Endometrial microvascular endothelial cells (primary cell): ENCODE measurements at regions not wholly inside any gene's neighbourhood (a gene's known extent, or its start where the extent isn't known, plus 50 kb on each side); places are given as distances from the start of the nearest gene placed in this dataset.

Experiments
- in situ Hi-C: cut with HindIII; loops from 2 replicates; pipeline ENCODE4 v1.10.0; 2017; ENCODE audit warnings: low sequenced_read_pairs, low pct_unique_long_range_greater_than_20kb; ENCODE audit errors: inconsistent ontology term

DNA sequence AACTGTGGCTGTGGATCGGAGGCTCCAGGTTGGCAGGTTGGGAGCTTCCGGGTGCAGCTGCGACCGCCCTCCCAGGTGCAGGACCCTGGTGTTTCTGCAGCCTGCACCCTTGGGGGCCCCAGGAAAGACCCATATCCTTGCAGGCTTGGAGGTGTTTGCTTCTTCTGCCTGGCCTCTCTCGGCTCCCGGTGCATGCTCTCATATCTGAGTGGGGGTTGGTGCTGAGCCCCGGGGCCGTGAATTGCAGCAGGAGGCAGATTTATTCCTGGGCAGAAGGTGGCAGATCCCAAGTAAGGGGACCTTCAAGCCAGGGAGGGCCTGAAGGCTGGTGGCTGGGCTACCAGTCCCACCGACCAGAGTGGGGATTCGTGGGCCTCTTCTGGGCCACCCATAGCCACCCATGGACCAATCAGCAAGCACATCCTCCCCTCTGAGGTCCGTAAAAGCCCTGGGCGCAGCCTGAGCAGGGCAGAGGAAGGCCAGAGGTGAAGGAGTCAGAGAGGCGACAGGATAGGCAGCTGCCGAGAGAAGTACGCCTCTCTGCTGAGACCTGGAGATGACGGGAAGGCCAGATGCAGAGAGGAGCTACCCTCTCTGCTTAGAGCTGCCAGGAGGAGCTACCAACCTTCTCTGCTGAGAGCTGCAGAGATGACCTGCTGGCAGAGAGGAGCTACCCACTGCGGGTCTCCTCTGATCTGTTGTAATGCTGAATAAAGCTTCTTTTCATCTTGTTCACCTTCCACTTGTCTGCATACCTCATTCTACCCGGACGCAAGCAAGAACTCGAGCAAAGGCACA is 1279.0 kb upstream of the LRRTM1 start:
- in situ Hi-C loops: no loop called here

DNA sequence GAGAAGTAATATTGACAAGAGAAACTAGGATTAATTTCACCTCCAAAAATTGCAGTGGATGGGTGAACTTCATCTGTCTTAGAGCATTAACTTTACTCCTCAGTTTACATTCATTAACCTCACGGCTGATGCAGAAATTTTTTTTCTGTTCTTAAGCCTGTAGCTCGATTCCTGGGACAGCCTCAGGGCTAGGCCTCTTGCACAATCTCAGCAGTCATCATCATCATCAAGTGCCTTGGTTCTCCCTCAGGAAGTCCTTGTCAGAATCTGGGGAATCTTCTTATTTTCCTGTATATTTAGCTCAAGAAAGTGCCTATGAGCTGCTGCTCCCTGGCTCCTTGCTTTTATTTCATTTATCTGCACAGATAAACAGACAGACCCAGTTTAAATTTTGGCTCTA is 1272.2 kb upstream of the LRRTM1 start:
- in situ Hi-C loops: no loop called here

DNA sequence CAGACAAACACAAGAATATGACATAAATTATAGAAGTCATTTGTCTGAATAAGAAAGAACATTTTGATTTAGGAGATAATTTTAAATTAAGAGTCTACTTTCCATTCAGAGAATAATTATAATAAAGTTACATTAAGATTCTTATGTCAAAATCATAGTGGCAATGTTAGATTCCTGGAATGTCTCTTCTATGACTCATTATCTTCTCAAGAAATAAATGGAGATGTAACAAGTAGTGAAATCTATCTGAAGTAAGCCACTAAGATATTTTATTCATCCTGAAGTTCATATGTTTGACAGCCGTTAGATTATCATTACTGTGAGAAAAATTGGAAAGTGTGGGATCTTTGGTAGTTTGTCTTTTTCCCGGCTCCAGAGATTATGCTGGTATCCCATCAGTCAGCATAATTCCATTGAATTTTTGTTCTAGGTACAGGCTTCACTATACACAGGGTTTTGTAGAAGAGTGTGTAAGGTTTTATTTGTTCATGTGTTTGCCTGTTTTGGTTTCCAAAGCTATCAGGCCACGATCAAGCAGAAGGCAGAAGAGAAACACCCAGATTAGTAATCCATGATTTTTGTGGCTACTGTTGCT is 1246.6 kb upstream of the LRRTM1 start:
- in situ Hi-C loops: no loop called here

- in situ Hi-C loops: no loop called here
Observed at GRCh38 chr2:81550277-81550676, 1245.7 kb upstream of the LRRTM1 start.

DNA sequence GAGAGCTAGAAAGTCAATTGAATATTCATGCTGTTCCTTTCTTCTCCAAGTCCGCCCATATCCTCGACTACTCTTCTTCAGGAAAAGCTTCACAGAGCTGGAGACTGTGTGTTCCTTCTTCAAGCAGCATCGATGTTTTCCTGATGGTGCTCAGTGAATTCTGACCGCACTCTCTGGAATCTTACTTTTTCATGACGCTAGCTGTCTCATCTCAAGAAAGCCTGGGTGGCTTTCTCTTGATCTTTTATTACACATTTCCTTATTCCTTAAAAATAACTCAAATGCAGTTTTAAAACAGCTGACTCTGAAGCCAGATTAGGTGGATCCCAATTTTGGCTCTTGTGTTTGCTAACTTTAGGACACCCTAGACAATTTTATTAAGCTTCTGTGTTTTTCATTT is 1245.1 kb upstream of the LRRTM1 start:
- in situ Hi-C loops: no loop called here

DNA sequence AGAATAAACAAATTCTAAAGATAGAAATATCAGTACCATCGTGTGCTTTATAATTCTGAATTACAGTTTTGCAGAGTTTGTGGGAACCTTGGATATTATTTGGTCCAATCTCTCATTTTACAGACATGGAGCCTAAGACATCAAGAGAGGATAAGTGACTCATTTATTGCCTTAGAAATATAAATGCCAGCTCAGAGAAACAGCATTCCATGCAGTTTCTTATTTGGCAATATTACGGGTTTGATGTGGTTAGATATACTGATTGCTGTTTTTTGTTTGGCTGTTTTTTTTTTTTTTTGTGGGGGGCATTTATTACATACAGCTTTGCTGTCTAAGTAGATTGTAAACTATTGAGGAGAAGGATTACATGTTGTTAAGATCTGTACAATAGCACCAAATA is 1241.1 kb upstream of the LRRTM1 start:
- in situ Hi-C loops: no loop called here

DNA sequence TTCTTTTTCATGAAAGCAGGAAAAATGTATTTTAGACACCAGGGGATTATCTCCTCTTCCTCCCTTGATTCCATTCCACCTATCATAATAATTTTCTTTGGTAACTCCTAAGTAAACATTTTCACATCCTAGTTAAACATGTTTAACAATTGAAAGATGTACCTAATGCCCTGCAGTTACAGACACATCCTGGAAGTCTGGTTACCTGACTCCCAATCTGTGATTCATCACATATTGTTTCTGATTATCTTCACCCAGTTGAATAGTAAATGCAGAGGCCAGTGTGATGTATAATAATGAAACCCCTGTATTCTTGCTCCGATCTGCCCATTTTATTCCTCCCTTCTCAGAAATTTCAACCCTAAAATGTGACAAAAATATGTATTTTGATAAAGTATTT is 1237.6 kb upstream of the LRRTM1 start:
- in situ Hi-C loops: no loop called here

DNA sequence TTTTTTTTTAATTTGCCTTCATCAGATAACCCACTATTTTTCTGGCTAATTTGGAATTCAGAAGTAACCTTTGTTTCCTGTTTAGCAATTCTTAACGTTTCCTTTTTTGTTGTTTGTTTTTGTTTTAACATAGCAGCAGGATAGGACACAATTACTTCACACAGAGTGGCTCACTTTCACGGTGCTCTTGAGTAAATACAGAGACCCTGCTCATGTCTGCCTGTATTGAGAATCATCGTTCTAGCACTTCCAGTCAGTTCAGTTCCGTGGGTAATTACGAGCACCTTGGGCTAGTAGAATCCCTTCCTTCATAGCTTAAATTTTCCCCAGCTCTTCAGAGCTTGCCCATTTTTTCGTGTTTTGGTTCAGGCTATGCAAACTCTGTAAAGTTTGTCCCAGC is 1225.4 kb upstream of the LRRTM1 start:
- in situ Hi-C loops: no loop called here

DNA sequence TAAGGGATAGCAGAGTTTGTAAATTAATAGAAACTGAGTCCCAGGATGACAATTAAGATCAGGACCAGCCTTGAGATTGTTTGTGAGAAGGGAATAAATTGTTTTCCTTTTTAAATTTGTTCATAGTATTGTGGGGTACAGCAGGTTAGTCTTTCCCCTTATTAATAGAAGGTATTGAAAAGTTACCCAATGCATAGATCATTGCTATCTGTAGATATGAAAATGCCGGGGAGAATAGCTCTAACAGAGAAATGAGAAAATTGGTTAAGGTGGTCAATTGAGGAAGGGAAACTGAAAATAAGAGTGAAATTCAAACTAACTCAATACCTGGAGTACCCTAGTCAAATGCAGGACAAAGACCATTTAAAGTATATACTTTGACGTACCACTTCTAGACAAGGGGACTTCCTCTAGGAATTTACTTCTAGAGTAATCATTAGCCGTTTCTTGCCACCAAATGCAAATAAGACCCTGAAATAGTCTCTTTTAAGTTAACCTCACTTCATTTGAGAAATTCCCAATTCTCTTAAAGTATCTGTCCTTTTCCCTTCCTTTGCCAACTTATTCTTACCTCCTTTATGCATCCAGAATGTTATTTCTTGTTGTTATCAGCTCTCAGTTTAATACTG is 1224.4 kb upstream of the LRRTM1 start:
- in situ Hi-C loops: no loop called here

DNA sequence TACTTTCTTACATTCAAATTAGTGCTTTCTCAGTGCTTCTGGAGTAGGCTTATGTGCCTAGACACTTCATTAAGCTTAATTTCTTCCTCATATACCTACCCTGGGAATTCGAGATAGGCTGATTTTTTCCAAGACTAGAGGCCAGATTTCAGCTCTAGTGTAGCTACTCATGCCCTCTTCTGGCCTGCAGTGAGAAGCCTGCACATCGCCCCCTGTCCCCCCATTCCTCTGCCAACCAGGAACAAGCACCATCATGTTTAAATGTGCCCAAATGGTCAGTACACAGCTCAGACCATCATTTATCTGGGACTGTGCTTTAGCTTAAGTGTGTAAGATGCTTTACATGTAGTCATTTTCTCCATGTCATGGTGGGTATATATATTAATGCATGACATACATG is 1218.8 kb upstream of the LRRTM1 start:
- in situ Hi-C loops: no loop called here

DNA sequence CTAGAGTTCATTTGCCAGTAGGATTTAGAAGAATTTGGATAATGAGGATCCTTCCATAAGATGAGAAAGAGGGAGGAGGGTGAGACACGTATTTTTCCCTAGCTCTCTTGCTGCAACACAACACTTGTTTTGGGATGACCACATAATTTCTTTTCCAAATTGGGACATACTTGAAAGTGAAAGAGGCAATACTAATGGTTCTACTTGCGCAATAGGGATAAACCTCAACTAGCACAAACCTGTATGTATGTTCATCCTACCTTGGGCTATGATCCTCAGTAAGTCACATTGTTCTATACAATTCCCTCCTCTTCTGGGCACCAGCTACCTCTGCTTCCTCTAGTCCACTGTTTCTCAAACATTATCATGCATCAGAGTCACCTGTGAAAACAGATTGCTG is 1208.8 kb upstream of the LRRTM1 start:
- in situ Hi-C loops: no loop called here

GRCh38 chr2:81505586-81505985 is 1201.0 kb upstream of the LRRTM1 start:
- in situ Hi-C loops: no loop called here

DNA sequence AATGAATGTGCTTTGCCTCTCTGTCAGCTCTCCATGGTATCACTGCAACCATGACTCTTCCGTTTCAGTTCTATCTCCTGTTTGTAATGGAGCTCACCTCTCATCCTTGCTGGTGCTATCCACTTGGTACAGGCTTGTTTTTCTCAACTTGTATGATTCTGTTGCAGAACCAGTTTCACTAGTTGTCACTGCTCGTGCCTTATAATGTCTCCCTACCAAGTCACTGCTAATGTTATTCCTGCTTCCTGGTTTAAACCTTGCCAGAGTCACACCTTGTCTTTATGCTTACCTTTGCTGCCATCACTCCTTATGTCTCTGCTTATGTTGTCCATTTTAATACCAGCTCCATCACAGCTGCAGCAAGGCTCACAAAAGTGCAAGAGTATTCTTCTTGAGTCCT is 1191.0 kb upstream of the LRRTM1 start:
- in situ Hi-C loops: no loop called here

DNA sequence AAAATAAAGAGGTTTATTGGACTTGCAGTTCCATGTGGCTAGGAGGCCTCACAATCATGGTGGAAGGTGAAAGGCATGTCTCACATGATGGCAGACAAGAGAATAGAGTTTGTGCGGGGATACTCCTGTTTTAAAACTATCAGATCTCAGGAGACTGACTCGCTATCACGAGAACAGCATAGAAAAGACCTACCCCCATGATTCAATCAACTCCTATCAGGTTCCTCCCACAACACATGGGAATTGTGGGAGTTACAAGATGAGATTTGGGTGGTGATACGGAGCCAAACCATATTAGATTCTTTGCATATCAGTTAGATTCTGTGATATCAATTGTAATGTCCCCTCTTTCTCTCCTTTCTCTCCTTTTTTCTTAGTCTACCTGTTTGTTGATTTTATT is 1178.7 kb upstream of the LRRTM1 start:
- in situ Hi-C loops: no loop called here

DNA sequence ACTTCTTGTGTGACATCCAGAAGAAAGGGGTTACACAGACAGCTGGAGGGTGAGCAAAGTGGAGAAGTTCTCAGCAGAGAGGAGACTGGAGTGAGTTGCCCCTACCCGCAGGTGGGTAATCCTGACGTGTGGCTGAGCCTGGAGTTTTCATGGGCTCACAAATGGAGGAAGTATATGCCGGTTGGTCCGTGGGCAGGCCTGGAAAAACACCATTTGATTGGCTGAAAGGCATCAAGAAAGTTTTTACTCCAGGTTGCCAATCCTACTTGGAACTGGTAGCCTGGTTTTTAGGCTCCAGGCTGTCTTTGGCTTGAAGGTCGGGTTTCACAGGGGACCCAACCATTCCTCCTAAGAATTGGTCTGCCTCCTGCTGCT is 1177.4 kb upstream of the LRRTM1 start:
- in situ Hi-C loops: no loop called here

- in situ Hi-C loops: no loop called here
Observed at GRCh38 chr2:81481242-81481993, 1176.9 kb upstream of the LRRTM1 start.

DNA sequence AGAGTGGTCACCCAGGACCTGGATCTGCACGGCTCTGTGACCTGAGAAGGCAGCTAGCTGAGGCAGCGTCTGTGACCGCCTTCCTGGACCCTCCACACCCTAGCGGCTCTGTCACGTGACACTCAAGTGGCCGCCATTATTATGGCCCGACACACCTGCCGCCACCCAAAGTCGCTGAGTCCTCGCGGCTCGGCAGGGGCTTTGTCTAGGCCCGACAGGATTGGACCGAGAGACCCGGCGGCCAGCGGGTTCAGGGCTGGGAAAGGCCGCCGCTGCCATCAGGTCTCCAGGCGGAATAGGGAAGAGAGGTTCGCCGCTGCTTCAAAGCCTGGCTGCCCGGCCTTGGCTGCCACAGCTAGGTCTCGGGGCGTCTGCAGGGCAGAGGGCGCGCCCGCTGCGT is 1162.5 kb upstream of the LRRTM1 start:
- in situ Hi-C loops: no loop called here

DNA sequence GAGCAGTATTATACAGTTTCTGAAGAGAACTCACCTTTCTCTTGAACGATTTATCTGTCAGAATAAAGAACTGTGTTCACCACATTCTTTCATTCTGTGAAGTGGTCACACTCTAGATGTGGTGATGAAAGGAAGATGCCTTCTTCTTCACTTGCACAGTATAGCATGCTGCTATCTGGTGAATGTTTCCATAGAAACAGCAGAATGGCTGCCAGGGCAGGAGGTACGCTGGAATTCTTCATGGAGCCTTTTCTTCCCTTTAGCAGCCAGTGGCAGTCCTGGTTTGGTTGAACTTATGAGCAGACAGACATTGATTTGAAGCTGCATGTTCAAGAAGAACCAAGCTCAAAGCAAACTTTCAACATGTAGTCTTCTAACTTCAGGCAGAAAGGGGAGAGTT is 1157.9 kb upstream of the LRRTM1 start:
- in situ Hi-C loops: no loop called here

- in situ Hi-C loops: no loop called here
Observed at GRCh38 chr2:81445176-81445575, 1140.6 kb upstream of the LRRTM1 start.
